Calu3 (cell line): ENCODE measurements at regions not wholly inside any gene's neighbourhood (a gene's known extent, or its start where the extent isn't known, plus 50 kb on each side); places are given as distances from the start of the nearest gene placed in this dataset.
A peak's percentile ranks its signal among the peaks of the same experiment; 100 is the strongest.

ENCODE experiments used
- BruUV-seq: library from RNA; stranded (reverse); fragments of 400-500 nt; replicated peaks from 2 replicates; lab custom pipeline; 2021; lab: Mats Ljungman, UMichigan
- CTCF ChIA-PET: fragments of 300-600 bp; sonication (Branson Sonifier 250); formaldehyde crosslinking; loops from one replicate; lab custom pipeline; 2022; ENCODE audit warnings: antibody characterized with exemption; lab: Charles Lee
- DNase-seq: peaks from one replicate; pipeline ENCODE4 v3.0.0; 2022
- H3K27ac Mint-ChIP-seq: one replicate; pipeline ENCODE4 v1.8.0; 2022; ENCODE audit warnings: mixed read lengths; ENCODE audit not compliant: unreplicated experiment
- H3K27me3 Mint-ChIP-seq: one replicate; pipeline ENCODE4 v1.8.0; 2022; ENCODE audit warnings: mixed read lengths; ENCODE audit not compliant: unreplicated experiment
- H3K36me3 Mint-ChIP-seq: one replicate; pipeline ENCODE4 v1.8.0; 2022; ENCODE audit warnings: mild to moderate bottlenecking, moderate library complexity, mixed read lengths; ENCODE audit not compliant: insufficient read depth, unreplicated experiment
- H3K4me1 Mint-ChIP-seq: one replicate; pipeline ENCODE4 v1.8.0; 2022; ENCODE audit warnings: mild to moderate bottlenecking, low read depth, mixed read lengths; ENCODE audit not compliant: unreplicated experiment
- H3K4me3 Mint-ChIP-seq: one replicate; pipeline ENCODE4 v1.8.0; 2022; ENCODE audit warnings: mild to moderate bottlenecking, low read depth, moderate library complexity, mixed read lengths; ENCODE audit not compliant: unreplicated experiment
- H3K9me3 Mint-ChIP-seq: one replicate; pipeline ENCODE4 v1.8.0; 2022; ENCODE audit warnings: low read depth, mixed read lengths; ENCODE audit not compliant: unreplicated experiment
- intact Hi-C: fragments of 100-400 bp; cut with micrococcal nuclease; formaldehyde crosslinking; loops from one replicate; pipeline ENCODE4 v1.10.0; 2022; ENCODE audit not compliant: unreplicated experiment
- TF ChIP-seq, protein P1 (sequence below): fragments of 200-600 bp; IDR thresholded peaks from one replicate; pipeline ENCODE4 v1.8.0; 2022; ENCODE audit warnings: antibody characterized with exemption; ENCODE audit not compliant: unreplicated experiment

DNA sequence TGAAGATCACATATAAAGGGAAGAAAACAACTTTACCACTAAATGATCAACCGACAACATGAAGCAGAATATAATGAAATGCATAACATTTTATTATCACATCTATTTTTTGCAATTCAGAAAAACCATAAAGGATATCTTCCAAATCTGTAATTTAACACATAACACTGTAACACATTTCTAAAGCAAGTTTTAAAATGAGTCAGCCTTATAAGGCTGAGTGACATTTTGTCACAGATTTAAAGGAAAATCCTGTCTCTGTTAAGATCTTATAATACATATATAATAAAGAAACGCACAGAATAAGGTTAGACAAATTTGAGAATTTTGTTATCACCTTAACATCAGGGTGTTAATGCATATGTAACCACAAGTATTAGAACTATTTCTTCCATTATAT lies 198.4 kb upstream of the RASA1 start:
- intact Hi-C loops = no loop called here
- peaks cover 4% of the 10 kb centered on the region for H3K36me3 Mint-ChIP-seq
- H3K27me3 Mint-ChIP-seq = no peaks in the 10 kb centered on the region
- CTCF ChIA-PET = interaction anchor here (1.6 to 2.2 kb wide), 3 partner anchors 51 to 331 kb away, joined by 9 to 15 read pairs (median 12); partner anchors contain the start of gene RASA1
- no peak for DNase-seq
- TF ChIP-seq, protein P1, sequence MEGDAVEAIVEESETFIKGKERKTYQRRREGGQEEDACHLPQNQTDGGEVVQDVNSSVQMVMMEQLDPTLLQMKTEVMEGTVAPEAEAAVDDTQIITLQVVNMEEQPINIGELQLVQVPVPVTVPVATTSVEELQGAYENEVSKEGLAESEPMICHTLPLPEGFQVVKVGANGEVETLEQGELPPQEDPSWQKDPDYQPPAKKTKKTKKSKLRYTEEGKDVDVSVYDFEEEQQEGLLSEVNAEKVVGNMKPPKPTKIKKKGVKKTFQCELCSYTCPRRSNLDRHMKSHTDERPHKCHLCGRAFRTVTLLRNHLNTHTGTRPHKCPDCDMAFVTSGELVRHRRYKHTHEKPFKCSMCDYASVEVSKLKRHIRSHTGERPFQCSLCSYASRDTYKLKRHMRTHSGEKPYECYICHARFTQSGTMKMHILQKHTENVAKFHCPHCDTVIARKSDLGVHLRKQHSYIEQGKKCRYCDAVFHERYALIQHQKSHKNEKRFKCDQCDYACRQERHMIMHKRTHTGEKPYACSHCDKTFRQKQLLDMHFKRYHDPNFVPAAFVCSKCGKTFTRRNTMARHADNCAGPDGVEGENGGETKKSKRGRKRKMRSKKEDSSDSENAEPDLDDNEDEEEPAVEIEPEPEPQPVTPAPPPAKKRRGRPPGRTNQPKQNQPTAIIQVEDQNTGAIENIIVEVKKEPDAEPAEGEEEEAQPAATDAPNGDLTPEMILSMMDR = no peak
- peak overlapping the region; percentile 75 for H3K27ac Mint-ChIP-seq
- BruUV-seq = no TSS peak
- peaks cover 2% of the 10 kb centered on the region for H3K9me3 Mint-ChIP-seq
- H3K4me1 Mint-ChIP-seq = peaks cover 25% of the 10 kb centered on the region
- H3K4me3 Mint-ChIP-seq = peak overlapping the region; percentile 9

DNA sequence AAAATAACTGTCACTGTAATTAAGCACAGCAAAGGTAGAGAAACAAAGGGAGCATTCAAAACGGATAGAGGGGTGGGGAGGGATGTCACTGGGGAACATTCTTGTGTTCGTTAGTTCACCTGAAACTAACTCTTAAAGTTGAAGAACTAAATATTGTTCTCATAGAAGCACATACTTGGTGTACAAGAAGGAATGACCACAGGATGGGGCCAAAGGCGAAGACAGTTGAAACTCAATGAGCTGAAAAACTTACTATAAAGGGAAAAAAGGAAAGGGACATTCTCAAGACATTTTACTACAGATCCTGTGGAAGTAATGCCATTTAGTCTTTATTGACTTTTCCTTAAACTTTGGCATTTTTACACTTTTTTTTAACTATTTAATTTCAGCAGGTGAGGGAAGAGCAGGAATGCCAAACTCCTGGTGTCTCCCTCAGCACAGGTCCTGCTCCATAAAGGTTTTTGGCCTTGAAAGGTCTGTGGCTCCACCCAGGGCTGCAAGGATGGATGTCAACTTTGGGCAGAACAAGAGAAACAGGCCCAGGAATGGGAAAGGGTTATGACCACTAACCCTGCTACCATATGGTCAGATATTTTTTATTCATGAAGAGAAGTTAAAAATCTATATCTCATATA lies 197.6 kb upstream of the RASA1 start:
- peak overlapping the region; percentile 9 for H3K4me3 Mint-ChIP-seq
- no TSS peak for BruUV-seq
- H3K9me3 Mint-ChIP-seq = peaks cover 2% of the 10 kb centered on the region
- TF ChIP-seq, protein P1 = peak; percentile 58
- CTCF ChIA-PET = interaction anchor here (0.6 to 2.2 kb wide), 6 partner anchors 50 to 330 kb away, joined by 3 to 15 read pairs (median 6); partner anchors contain the start of gene RASA1
- H3K4me1 Mint-ChIP-seq = peaks cover 32% of the 10 kb centered on the region
- H3K27ac Mint-ChIP-seq = peak overlapping the region; percentile 75
- peak; percentile 74 for DNase-seq
- intact Hi-C loops = loop anchor here (1.0 to 5.0 kb wide), 4 partner anchors 97 to 331 kb away; no protein-coding TSS in a partner anchor
- no peaks in the 10 kb centered on the region for H3K27me3 Mint-ChIP-seq
- H3K36me3 Mint-ChIP-seq = peaks cover 11% of the 10 kb centered on the region

DNA sequence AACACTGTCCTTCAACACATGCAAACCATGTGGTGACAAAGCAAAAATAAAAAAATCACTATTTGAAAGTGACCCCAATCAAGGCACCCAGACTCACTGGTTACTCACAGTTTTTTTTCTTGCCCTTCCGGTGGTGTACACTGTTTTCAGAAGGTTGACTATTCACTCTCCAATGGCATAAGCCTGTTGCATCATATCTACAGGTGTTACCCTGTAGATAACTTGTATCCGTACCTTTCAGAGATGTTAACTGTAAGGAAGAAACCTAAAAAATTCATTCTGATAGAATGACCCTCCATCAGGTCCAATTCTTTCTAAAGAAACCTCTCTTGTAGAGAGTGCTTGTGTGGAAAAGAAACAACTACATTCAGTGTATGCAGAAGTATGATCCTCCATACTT lies 193.6 kb upstream of the RASA1 start:
- intact Hi-C loops = loop anchor here (5.0 kb wide), 1 partner anchor 93 kb away; no protein-coding TSS in a partner anchor
- H3K9me3 Mint-ChIP-seq = no peaks in the 10 kb centered on the region
- H3K4me1 Mint-ChIP-seq = peaks cover 54% of the 10 kb centered on the region
- no peak for DNase-seq
- TF ChIP-seq, protein P1 = no peak
- CTCF ChIA-PET = interaction anchor here (0.8 to 2.1 kb wide), 5 partner anchors 25 to 323 kb away, joined by 3 to 12 read pairs (median 8); partner anchors contain the start of gene RASA1
- H3K36me3 Mint-ChIP-seq = peaks cover 20% of the 10 kb centered on the region
- no peaks in the 10 kb centered on the region for H3K27me3 Mint-ChIP-seq
- H3K4me3 Mint-ChIP-seq = no peak overlapping the region
- BruUV-seq = no TSS peak
- H3K27ac Mint-ChIP-seq = peak overlapping the region; percentile 100

DNA sequence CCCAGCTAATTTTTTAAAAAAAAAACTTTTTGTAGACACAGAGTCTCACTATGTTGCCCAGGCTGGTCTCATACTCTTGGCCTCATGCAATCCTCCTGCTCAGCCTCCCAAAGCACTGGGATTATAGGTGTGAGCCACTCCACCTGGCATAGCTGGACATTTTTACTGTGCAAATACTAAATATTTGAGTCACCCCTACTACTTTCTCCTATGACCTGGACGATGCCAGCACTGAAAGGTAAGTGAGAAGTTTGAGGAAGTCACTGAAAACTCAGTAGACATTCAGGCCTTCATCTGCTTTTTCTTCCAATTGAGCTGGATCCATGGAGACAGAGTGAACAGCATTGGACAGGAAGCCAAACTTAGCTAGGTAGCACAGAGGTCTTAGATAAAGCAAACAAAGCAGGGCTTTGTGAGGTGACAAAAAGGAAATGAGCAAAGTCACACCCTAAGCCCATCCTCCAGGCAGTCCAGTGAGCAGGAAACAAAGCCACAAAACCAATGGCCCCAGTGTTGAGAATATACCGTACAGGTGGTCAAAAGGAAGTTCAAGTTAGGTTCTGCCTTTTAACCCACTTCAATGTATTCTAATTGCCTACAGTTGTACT lies 192.6 kb upstream of the RASA1 start:
- Mint-ChIP-seq H3K27ac (peak overlapping the region; percentile 100), H3K9me3 (no peaks in the 10 kb centered on the region), H3K27me3 (no peaks in the 10 kb centered on the region), H3K4me1 (peaks cover 59% of the 10 kb centered on the region), H3K4me3 (peak overlapping the region; percentile 57), H3K36me3 (peaks cover 20% of the 10 kb centered on the region)
- BruUV-seq = no TSS peak
- peak; percentile 86 for DNase-seq
- intact Hi-C loops = loop anchor here (1.0 to 5.0 kb wide), 5 partner anchors 24 to 193 kb away; no protein-coding TSS in a partner anchor
- CTCF ChIA-PET = interaction anchor here (0.6 to 2.1 kb wide), 13 partner anchors 24 to 325 kb away, joined by 3 to 16 read pairs (median 4); partner anchors contain the start of gene RASA1
- TF ChIP-seq, protein P1 = no peak
